HG03280 (cell line): ENCODE measurements at regions not wholly inside any gene's neighbourhood (a gene's known extent, or its start where the extent isn't known, plus 50 kb on each side); places are given as distances from the start of the nearest gene placed in this dataset.
A peak's percentile ranks its signal among the peaks of the same experiment; 100 is the strongest.

Experiments used
- ATAC-seq: cut with Tn5 transposase; IDR thresholded peaks from one replicate; pipeline ENCODE4 v1.9.1; 2021; ENCODE audit warnings: mild to moderate bottlenecking, moderate library complexity; ENCODE audit not compliant: unreplicated experiment

- ATAC-seq: no peak
These were observed 75.1 kb downstream of the LINGO1 start for GRCh38 chr15:77557564-77557963.

DNA sequence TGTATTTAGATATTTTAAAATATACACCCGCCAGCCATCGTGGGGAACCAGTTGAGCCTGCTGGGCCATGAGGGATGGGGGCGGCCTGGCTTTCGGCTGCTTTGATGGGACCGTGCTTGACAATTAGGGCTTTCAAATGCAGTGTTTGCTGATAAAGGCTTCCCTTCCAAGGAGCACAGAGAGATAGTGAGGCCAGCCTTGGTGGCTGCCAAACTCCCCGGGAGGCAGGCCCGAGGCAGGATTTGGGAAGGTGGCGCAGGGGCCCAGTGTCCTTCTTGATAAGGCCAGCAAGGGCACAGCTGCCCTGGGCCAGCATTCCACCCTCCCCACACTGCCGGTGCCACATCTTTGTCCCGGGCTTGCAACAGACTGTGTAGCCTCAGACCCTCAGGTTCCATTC, 75.6 kb downstream of the LINGO1 start:
- ATAC-seq: no peak

GRCh38 chr15:77556622-77557021, 76.1 kb downstream of the LINGO1 start:
- ATAC-seq: no peak

DNA sequence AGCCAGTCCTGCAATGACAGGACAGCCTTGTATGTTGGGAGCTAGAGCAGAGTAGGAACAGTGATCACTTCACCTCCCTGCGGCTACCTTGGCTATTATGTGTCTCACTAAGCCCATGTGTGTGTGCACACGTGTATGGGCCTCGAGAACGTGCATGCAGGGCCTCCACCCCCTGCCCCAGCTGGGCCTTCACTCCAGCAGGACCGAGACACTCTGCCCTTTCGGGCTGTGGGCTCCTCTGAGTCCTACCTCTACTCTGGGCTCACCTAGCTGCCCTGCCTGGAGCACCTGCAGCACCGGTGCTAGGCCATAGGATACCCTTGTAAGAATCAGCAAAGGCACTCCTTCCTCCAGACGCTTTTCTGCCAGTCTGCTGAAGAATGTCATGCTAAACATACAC, 77.5 kb downstream of the LINGO1 start:
- ATAC-seq: no peak

GRCh38 chr15:77554306-77555080, 78.2 kb downstream of the LINGO1 start:
- no peak for ATAC-seq

DNA sequence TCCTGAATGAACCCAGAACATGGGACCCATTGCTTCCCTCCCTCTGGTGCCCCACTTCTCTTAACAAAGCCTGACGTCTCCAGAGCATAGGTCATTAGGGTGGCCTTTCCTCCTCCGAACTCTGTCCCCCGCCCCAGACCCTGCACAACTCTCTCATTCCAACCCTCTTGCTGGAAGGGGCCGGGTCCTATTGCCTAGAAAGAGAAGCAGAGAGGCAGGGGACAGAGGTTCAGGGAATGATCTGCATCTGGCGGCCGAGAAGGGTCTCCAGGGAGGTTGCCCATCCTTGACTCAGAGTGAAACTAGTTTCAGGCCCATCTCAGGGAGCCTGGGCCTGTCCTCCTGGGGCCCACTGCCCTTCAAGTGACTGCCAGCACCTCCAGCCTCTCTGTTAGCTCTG, 79.0 kb downstream of the LINGO1 start:
- ATAC-seq: no peak

GRCh38 chr15:77553257-77553656, 79.5 kb downstream of the LINGO1 start:
- no peak for ATAC-seq

DNA sequence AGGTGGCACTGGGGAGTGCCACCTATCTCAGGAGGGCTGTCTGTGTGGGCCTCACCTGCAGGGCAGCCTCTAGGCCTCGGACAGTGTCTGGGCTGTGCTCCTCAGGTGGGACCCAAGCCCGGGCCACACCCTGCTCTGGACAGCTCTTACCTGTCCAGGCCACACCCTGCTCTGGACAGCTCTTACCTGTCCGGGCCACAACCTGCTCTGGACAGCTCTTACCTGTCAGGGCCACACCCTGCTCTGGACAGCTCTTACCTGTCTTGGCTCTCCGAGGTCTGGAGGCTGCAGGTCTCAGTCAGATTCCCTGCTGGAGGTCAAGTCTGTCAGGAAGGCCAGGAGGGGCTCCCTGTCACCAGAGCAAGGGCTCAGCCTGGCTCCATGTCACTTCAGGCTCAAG, 80.6 kb downstream of the LINGO1 start:
- no peak for ATAC-seq

GRCh38 chr15:77550301-77551251, 82.1 kb downstream of the LINGO1 start:
- ATAC-seq: no peak

DNA sequence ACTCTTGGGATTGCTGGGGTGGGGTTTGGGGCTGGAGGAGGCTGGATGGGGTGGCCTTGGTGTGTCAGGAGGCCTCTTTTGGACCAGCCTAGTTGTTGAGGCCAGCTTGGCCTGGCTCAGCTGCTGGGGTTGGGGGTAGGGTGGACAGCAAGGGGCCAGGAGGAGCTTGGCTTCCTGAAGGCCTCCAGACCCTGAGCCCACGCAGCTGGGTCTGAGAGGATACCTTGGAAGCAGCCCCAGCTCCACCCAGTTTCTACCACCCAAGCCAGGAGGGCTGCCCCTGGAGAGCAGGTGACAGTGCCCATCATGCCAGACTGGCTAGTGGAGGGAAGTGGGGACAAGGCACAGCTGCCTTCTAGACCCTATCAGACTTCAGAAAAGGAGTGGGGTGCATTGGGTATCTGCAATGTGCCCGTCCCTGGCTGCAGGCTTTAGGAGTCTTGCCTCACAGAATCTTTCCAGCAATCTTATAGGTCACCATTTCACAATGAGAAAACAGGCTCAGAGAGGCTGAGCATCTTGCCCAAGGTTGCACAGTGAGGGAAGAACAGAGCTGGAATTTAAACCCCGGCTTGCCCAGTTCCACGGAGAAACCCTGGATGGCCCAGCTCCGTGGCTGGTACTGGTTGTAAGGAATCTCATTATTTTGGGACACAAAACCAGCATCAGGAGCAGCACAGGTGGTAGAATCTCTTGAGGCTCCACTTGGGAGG, 83.0 kb downstream of the LINGO1 start:
- no peak for ATAC-seq

GRCh38 chr15:77548589-77549557, 83.8 kb downstream of the LINGO1 start:
- ATAC-seq: no peak

GRCh38 chr15:77547801-77548588, 84.7 kb downstream of the LINGO1 start:
- ATAC-seq: no peak

DNA sequence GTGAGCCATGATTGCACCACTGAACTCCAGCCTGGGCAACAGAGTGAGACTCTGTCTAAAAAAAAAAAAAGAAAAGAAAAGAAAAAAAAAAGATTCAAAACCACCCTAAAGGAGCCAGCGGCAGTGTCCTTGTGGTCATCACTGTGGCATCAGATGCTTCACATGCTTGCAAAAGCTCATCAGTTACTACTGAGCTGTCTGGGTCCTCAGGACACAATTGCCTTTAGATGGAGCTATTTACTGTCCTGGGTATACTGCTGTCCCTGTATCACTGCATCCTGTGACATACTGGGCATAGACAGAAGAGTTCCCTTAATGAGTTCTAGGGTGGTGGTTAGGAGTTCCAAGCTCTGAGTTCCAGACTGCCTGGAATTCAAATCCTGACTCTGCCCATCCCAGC, 85.8 kb downstream of the LINGO1 start:
- no peak for ATAC-seq

GRCh38 chr15:77546050-77546501, 86.6 kb downstream of the LINGO1 start:
- no peak for ATAC-seq

- no peak for ATAC-seq
These were observed 87.7 kb downstream of the LINGO1 start for GRCh38 chr15:77545058-77545457.

- ATAC-seq: no peak
These were observed 88.5 kb downstream of the LINGO1 start for GRCh38 chr15:77544162-77544561.

DNA sequence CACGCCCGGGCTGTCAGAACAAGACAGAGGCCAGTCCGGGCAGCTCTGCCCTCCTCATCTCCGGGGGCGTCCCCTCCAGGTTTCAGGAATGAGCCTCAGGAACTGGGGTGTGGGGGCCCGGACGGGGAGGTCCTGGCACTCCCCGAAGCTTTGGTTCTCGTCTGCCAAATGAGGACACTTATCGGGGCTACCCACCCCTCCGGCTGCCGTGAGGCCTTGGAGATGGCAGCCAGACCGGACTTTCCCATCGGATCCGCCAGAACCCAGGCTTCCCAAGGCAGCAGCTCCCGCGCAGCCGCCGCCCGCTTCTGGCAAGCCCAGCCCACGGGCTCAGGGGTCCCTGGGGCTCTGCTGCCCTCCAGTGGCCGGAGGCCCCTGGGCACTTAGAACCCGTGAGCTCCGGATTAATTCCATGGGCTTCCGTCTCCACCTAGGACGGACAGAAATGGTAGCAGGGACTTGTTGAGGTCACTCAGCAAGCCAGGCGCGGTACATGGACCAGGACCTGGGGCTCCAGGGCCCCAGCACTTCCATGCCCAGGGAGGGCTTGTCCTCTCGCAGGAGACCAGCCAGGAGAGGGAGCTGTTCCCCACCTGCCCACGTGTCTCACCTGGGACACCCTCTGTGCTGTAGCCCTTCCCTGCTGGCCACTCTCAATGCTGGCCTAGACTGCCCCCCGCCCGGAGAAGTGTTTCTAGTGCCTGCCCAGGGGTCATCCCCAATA, 89.4 kb downstream of the LINGO1 start:
- ATAC-seq: peak; percentile 67

DNA sequence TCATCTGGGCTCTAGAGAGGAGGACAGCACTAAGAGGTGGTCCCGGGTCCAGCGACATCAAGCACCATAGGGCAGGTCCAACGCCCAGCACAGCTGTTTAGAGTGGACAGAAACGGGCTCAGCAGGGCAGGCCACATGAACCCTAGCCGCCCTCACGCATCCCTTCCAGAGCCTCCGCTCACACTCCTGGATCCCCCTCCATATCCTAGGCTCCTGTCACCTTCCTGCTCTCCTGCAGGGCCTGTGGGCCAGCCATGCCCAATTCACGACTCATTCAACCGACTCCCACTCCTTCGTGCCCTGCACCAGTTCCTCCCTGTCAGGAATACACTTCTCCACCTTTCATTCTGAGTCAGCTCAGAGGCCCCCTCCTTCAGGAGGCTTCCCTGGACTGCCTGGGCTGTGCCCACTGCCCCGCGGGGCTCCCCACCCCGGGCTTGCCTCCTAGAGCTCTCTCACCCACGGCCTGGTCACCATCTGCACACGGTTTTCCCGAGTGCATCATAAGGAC, 90.2 kb downstream of the LINGO1 start:
- ATAC-seq: no peak
